ENCODE measurements at regions not wholly inside any gene's neighbourhood (a gene's known extent, or its start where the extent isn't known, plus 50 kb on each side); places are given as distances from the start of the nearest gene placed in this dataset.

DNA sequence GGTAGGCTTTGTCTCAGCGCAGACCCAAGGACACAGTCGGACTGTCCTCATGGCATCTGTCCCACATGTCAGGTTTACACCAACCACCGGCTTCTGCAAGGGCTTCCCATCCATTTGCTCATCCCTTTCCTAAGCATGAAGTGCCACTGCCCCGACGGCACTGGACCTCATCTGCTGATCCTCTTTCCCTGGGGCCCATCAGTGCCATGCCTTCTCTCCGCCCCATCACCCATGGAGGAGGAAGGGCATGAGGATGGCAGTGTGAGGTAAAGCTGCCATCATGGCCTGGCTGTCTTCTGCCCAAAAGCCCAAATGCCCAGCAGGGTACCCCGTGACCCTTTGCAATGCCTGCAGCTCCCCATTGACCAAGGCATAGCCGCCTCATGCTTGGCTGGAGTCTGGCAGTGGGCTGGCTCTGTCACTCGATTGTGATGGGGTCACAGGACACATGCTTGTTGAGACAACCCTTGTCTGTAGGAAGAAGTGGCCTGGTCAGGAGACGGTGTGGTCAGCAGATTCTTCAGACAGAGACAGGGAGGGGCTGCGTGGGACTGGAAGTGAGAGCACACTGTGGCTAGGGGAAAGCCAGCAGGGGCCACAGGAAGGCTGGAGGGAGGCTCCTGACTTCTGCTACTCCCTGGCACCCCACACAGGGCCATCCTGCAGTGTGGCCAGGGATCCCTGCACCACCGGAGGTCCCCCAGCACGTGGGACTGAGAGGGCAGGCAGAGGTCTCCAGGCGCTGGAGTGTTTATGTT, 493.7 kb upstream of the HS6ST1 start:
- DNase-seq (ENCODE audit: low read depth) = no peak
- TF ChIP-seq, protein P1, sequence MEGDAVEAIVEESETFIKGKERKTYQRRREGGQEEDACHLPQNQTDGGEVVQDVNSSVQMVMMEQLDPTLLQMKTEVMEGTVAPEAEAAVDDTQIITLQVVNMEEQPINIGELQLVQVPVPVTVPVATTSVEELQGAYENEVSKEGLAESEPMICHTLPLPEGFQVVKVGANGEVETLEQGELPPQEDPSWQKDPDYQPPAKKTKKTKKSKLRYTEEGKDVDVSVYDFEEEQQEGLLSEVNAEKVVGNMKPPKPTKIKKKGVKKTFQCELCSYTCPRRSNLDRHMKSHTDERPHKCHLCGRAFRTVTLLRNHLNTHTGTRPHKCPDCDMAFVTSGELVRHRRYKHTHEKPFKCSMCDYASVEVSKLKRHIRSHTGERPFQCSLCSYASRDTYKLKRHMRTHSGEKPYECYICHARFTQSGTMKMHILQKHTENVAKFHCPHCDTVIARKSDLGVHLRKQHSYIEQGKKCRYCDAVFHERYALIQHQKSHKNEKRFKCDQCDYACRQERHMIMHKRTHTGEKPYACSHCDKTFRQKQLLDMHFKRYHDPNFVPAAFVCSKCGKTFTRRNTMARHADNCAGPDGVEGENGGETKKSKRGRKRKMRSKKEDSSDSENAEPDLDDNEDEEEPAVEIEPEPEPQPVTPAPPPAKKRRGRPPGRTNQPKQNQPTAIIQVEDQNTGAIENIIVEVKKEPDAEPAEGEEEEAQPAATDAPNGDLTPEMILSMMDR (conservative IDR thresholded peaks at IDR 0.05; ENCODE audit: low read depth, low read length) = no peak

DNA sequence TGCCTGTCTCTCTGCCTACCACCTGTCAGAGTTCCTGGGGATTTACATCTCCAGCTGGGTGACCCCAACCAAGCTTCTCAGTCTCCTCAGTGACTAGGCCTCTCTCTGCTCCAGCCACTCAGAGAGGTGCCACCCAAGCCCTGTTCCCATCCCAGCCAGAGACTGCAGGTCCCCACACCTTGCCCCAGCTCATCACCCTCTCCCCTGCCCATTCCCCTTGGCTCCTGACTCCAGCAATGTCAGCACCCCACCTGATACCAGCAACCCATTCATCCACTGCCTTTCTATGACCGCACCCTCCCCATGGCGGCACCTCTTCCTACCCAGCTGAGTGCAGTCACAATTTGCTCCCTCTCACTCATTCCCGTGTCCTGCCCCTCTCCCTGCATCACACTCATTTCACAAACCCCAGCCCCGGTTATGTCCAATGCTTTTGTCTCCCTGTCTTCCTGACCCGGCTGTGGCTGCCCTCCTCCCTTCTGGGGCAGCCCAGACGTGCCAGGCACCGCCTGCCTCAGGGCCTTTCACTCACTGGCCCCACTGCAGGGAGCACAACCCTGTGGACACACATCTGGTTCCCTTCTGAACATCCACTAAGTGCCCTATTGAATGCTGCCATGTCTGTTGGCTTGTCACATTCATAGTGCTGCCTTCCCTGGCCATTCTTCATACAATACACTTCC, 494.8 kb upstream of the HS6ST1 start:
- H3K4me3 ChIP-seq (ENCODE audit: low read depth, low read length) = no peak overlapping the region
- TF ChIP-seq, protein P1 (conservative IDR thresholded peaks at IDR 0.05; ENCODE audit: low read depth, low read length) = no peak
- no peak for DNase-seq (ENCODE audit: low read depth)

More for the DNA sequence above, 493.7 kb upstream of the HS6ST1 start:
- no peak overlapping the region for H3K4me3 ChIP-seq (ENCODE audit: low read depth, low read length)

DNA sequence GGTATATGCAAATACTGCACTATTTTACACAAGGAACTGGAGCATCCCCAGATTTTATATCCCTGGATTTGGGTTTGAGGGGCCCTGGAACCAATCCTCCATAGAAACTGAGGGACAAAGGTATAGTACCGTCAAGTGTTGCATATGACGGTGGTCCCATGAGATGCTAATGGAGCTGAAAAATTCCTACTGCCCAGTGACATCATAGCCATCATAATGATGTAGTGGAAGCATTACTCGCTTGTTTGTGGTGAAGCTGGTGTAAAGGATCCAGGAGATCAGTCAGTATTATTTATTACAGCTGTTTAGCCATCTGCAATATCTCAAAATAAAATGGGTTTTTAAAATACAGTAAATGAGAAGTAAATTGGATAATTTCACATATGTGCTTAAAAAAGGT, 496.6 kb upstream of the HS6ST1 start:
- no peak overlapping the region for H3K4me3 ChIP-seq (ENCODE audit: low read depth, low read length)
- no peak for DNase-seq (ENCODE audit: low read depth)
- TF ChIP-seq, protein P1 (conservative IDR thresholded peaks at IDR 0.05; ENCODE audit: low read depth, low read length) = no peak

DNA sequence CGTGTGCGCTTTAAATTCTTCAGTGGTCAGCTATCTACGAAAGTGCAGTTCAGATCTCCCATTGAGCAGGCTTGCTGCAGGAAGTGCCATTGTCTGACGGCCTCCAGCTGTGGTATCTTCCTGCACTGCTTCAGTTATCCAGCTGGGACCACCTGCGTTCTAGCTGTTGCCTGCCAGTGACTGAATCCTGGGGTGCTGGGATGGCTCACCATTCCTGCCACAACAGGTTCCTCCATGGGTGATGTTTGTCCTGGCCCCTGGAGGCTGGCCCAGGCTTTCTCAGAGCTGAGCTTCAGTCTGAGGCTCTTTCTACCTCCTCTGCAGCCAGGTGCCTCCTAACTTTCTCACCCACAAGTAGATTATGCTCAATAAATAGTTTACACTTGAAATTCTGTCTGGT, 498.5 kb upstream of the HS6ST1 start:
- no peak overlapping the region for H3K4me3 ChIP-seq (ENCODE audit: low read depth, low read length)
- DNase-seq (ENCODE audit: low read depth) = no peak
- TF ChIP-seq, protein P1 (conservative IDR thresholded peaks at IDR 0.05; ENCODE audit: low read depth, low read length) = no peak

DNA sequence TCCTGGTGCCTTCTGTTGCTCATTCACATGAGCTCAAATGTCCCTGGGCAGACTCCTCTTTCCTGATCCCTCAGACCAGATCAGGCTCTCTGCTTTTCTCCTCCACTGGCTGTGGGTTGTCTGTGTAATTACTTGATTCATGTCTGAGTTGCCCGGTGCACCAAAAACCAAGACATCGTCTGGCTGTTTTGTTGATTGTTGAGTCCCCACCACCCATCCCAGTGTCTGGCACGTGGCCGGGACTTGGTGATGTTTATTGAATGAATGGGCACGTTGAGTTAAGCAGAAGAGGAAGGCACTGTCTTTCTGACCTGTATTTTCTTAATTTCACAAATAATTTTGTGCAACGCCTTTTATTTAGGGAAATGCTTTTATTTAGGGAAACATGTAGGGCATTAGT, 499.1 kb upstream of the HS6ST1 start:
- DNase-seq (ENCODE audit: low read depth) = no peak
- TF ChIP-seq, protein P1 (conservative IDR thresholded peaks at IDR 0.05; ENCODE audit: low read depth, low read length) = no peak
- H3K4me3 ChIP-seq (ENCODE audit: low read depth, low read length) = no peak overlapping the region

DNA sequence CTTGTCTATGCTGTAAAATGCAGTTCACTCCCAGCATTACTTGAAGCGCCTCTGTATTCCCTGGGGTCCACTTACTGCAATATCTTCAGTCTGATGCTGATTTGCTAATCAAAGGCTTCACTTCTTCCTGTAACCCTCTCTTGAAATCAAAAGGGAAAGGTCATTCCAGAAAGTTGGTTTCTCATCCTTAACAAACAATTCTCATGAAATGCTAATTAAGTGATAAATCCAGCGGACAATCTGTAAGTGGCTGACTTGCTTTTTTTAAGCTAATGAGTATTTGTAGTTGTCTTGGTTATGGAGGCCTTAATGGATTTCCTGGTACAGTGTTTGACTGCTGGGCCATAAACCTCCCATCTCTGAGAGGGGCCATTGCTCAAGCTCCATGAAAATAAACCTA, 499.6 kb upstream of the HS6ST1 start:
- DNase-seq (ENCODE audit: low read depth) = no peak
- no peak overlapping the region for H3K4me3 ChIP-seq (ENCODE audit: low read depth, low read length)
- TF ChIP-seq, protein P1 (conservative IDR thresholded peaks at IDR 0.05; ENCODE audit: low read depth, low read length) = no peak

All from choroid plexus epithelial cell (primary cell).